ENCODE measurements at regions not wholly inside any gene's neighbourhood (a gene's known extent, or its start where the extent isn't known, plus 50 kb on each side); places are given as distances from the start of the nearest gene placed in this dataset.

- DNase-seq (ENCODE audit: low read depth), result no peak
Measured at GRCh38 chr2:4499316-4500030, 796.1 kb downstream of the DCDC2C start.

GRCh38 chr2:4501525-4501924 lies 798.1 kb downstream of the DCDC2C start:
- no peak for DNase-seq (ENCODE audit: low read depth)

GRCh38 chr2:4502230-4502843 lies 799.0 kb downstream of the DCDC2C start:
- DNase-seq (ENCODE audit: low read depth), result no peak

GRCh38 chr2:4507661-4508060 lies 804.3 kb downstream of the DCDC2C start:
- DNase-seq (ENCODE audit: low read depth), result no peak

- no peak for DNase-seq (ENCODE audit: low read depth)
Measured at GRCh38 chr2:4515871-4516761, 812.7 kb downstream of the DCDC2C start.

GRCh38 chr2:4518596-4518995 lies 815.2 kb downstream of the DCDC2C start:
- DNase-seq (ENCODE audit: low read depth), result no peak

GRCh38 chr2:4522498-4523421 lies 819.4 kb downstream of the DCDC2C start:
- no peak for DNase-seq (ENCODE audit: low read depth)

- DNase-seq (ENCODE audit: low read depth), result no peak
Measured at GRCh38 chr2:4527416-4527815, 824.0 kb downstream of the DCDC2C start.

- no peak for DNase-seq (ENCODE audit: low read depth)
Measured at GRCh38 chr2:4528246-4528645, 824.9 kb downstream of the DCDC2C start.

GRCh38 chr2:4528773-4529172 lies 825.4 kb downstream of the DCDC2C start:
- no peak for DNase-seq (ENCODE audit: low read depth)

GRCh38 chr2:4529738-4530137 lies 826.4 kb downstream of the DCDC2C start:
- DNase-seq (ENCODE audit: low read depth), result no peak

GRCh38 chr2:4530231-4530630 lies 826.9 kb downstream of the DCDC2C start:
- no peak for DNase-seq (ENCODE audit: low read depth)

- DNase-seq (ENCODE audit: low read depth), result no peak
Measured at GRCh38 chr2:4533806-4534205, 830.4 kb downstream of the DCDC2C start.

GRCh38 chr2:4539121-4539520 lies 835.7 kb downstream of the DCDC2C start:
- DNase-seq (ENCODE audit: low read depth), result no peak

GRCh38 chr2:4549666-4550210 lies 846.4 kb downstream of the DCDC2C start:
- no peak for DNase-seq (ENCODE audit: low read depth)

- DNase-seq (ENCODE audit: low read depth), result no peak
Measured at GRCh38 chr2:4551691-4552474, 848.5 kb downstream of the DCDC2C start.

- DNase-seq (ENCODE audit: low read depth), result no peak
Measured at GRCh38 chr2:4553241-4553640, 849.9 kb downstream of the DCDC2C start.

- DNase-seq (ENCODE audit: low read depth), result no peak
Measured at GRCh38 chr2:4556135-4556896, 852.9 kb downstream of the DCDC2C start.

GRCh38 chr2:4561196-4561595 lies 857.8 kb downstream of the DCDC2C start:
- DNase-seq (ENCODE audit: low read depth), result no peak

- DNase-seq (ENCODE audit: low read depth), result no peak
Measured at GRCh38 chr2:4576075-4576474, 872.7 kb downstream of the DCDC2C start.
